H1 (cell line): ENCODE measurements at regions not wholly inside any gene's neighbourhood (a gene's known extent, or its start where the extent isn't known, plus 50 kb on each side); places are given as distances from the start of the nearest gene placed in this dataset.

Experiments
- CTCF ChIA-PET: fragments of 300-600 bp; sonication (Branson Sonifier 250); formaldehyde crosslinking; loops from one replicate; lab custom pipeline; 2021; ENCODE audit not compliant: partially characterized antibody; lab: Charles Lee
- POLR2A ChIA-PET: fragments of 300-600 bp; sonication (Branson Sonifier 250); formaldehyde crosslinking; loops from one replicate; lab custom pipeline; 2021; ENCODE audit warnings: inconsistent platforms; ENCODE audit not compliant: partially characterized antibody; lab: Charles Lee
- DNase-seq, 2 experiments: peaks; one replicate each; pipeline versions ENCODE4 v3.0.0 to v3.0.0-alpha.2; 2010 to 2022; ENCODE audit warnings: low spot score in 2 of 2, low read depth in 1 of 2, mixed read lengths in 1 of 2
- FAIRE-seq: peaks from 2 replicates; lab custom pipeline; 2011; peaks lifted over from hg19 to GRCh38; lab: Jason Lieb, UNC
- H2AFZ ChIP-seq: 2 replicates; pipeline ENCODE4 v1.8.1; 2012; ENCODE audit warnings: low read length, inconsistent platforms
- H2AK5ac ChIP-seq: 2 replicates; pipeline ENCODE4 v1.6.1; 2013; ENCODE audit warnings: low read depth, low read length
- H2BK120ac ChIP-seq: replicated peaks from 2 replicates; pipeline ENCODE3; 2013; ENCODE audit warnings: low read depth, low read length, inconsistent platforms
- H2BK12ac ChIP-seq: 2 replicates; pipeline ENCODE4 v1.6.1; 2013; ENCODE audit warnings: low read depth, low read length
- H2BK15ac ChIP-seq: 2 replicates; pipeline ENCODE4 v1.6.1; 2013; ENCODE audit warnings: low read length
- H2BK20ac ChIP-seq: 2 replicates; pipeline ENCODE4 v1.6.1; 2013; ENCODE audit warnings: low read length
- H2BK5ac ChIP-seq: 2 replicates; pipeline ENCODE4 v1.6.1; 2013; ENCODE audit warnings: low read depth, low read length
- H3K14ac ChIP-seq: 2 replicates; pipeline ENCODE4 v1.6.1; 2013; ENCODE audit warnings: inconsistent platforms; ENCODE audit not compliant: insufficient read length
- H3K18ac ChIP-seq: 2 replicates; pipeline ENCODE4 v1.6.1; 2013; ENCODE audit warnings: low read length; ENCODE audit errors: extremely low read depth
- H3K23ac ChIP-seq: 2 replicates; pipeline ENCODE4 v1.6.1; 2013; ENCODE audit warnings: inconsistent platforms; ENCODE audit not compliant: insufficient read length
- H3K23me2 ChIP-seq: 2 replicates; pipeline ENCODE4 v1.6.1; 2013; ENCODE audit warnings: low read depth, low read length
- H3K27ac ChIP-seq: 2 replicates; pipeline ENCODE4 v1.6.1; 2011; ENCODE audit warnings: low read depth, low read length, inconsistent platforms
- H3K27me3 ChIP-seq, 4 experiments: replicated peaks in 1 of 4; 1 replicate in 1 of 4; 2 replicates in 3 of 4; pipeline versions ENCODE4 v1.6.1 to v1.8.1; 2011 to 2013; ENCODE audit warnings: low read length in 3 of 4, mild to moderate bottlenecking in 3 of 4, inconsistent platforms in 2 of 4, mixed read lengths in 2 of 4, moderate library complexity in 1 of 4; ENCODE audit not compliant: control insufficient read depth in 3 of 4, insufficient read depth in 3 of 4; ENCODE audit errors: extremely low read depth in 1 of 4
- H3K36me3 ChIP-seq, 4 experiments: 2 replicates each; pipeline versions ENCODE4 v1.6.1 to v1.8.1; 2011 to 2013; ENCODE audit warnings: mild to moderate bottlenecking in 4 of 4, low read length in 3 of 4, moderate library complexity in 2 of 4, control low read depth in 1 of 4, inconsistent platforms in 1 of 4; ENCODE audit not compliant: insufficient read depth in 4 of 4, control insufficient read depth in 2 of 4
- H3K4ac ChIP-seq: replicated peaks from 2 replicates; pipeline ENCODE3; 2013; ENCODE audit warnings: low read length, low read depth, mixed read lengths, inconsistent platforms; ENCODE audit not compliant: insufficient read length
- H3K4me1 ChIP-seq, 4 experiments: replicated peaks in 1 of 4; 1 replicate in 1 of 4; 2 replicates in 3 of 4; pipeline versions ENCODE4 v1.6.1 to v1.8.1; 2011 to 2013; ENCODE audit warnings: low read length in 3 of 4, inconsistent platforms in 2 of 4, mixed read lengths in 1 of 4; ENCODE audit not compliant: insufficient read depth in 4 of 4, control insufficient read depth in 3 of 4
- H3K4me2 ChIP-seq, 2 experiments: 2 replicates each; pipeline versions ENCODE4 v1.6.1 to v1.8.1; 2011 to 2013; ENCODE audit warnings: low read depth in 2 of 2, low read length in 2 of 2, control low read depth in 1 of 2, inconsistent platforms in 1 of 2, mild to moderate bottlenecking in 1 of 2; ENCODE audit not compliant: insufficient read depth in 1 of 2
- H3K4me3 ChIP-seq, 4 experiments: fragments of 200-600, 300-600 bp in 1 of 4; sonication (generic), shearing (Covaris generic), sonication (Bioruptor Twin) in 1 of 4; 2 replicates each; pipeline versions ENCODE4 v1.5.1 to v1.8.1; 2011 to 2016; ENCODE audit warnings: low read length in 4 of 4, low read depth in 3 of 4, control low read depth in 2 of 4, inconsistent platforms in 2 of 4, mild to moderate bottlenecking in 2 of 4, mixed read lengths in 1 of 4, moderate library complexity in 1 of 4; ENCODE audit not compliant: insufficient read depth in 2 of 4; ENCODE audit errors: extremely low read depth in 1 of 4
- H3K56ac ChIP-seq: replicated peaks from 2 replicates; pipeline ENCODE3; 2013; ENCODE audit warnings: low read depth, mild to moderate bottlenecking, mixed read lengths, low read length, inconsistent platforms; ENCODE audit not compliant: insufficient read length
- H3K79me1 ChIP-seq: 2 replicates; pipeline ENCODE4 v1.6.1; 2013; ENCODE audit warnings: low read depth, low read length, control low read depth
- H3K79me2 ChIP-seq, 2 experiments: 2 replicates each; pipeline versions ENCODE4 v1.6.1 to v1.8.1; 2012 to 2013; ENCODE audit warnings: low read length in 2 of 2, mild to moderate bottlenecking in 2 of 2, inconsistent platforms in 1 of 2; ENCODE audit not compliant: insufficient read depth in 2 of 2, control insufficient read depth in 1 of 2
- H3K9ac ChIP-seq, 4 experiments: replicated peaks in 1 of 4; 1 replicate in 1 of 4; 2 replicates in 3 of 4; pipeline versions ENCODE4 v1.6.1 to v1.8.1; 2011 to 2013; ENCODE audit warnings: low read depth in 3 of 4, low read length in 3 of 4, control low read depth in 2 of 4, mild to moderate bottlenecking in 2 of 4, moderate library complexity in 2 of 4, inconsistent platforms in 1 of 4; ENCODE audit errors: extremely low read depth in 1 of 4
- H3K9me3 ChIP-seq, 2 experiments: 2 replicates each; pipeline versions ENCODE4 v1.6.1 to v1.8.1; 2012 to 2013; ENCODE audit warnings: mild to moderate bottlenecking in 2 of 2, moderate library complexity in 2 of 2, control low read depth in 1 of 2, inconsistent platforms in 1 of 2, low read depth in 1 of 2, low read length in 1 of 2, mixed read lengths in 1 of 2; ENCODE audit not compliant: insufficient read depth in 2 of 2
- H4K20me1 ChIP-seq, 2 experiments: replicated peaks in 1 of 2; 2 replicates each; pipeline versions ENCODE3 to v1.8.1; 2011 to 2013; ENCODE audit warnings: inconsistent platforms in 2 of 2, low read length in 2 of 2, mild to moderate bottlenecking in 1 of 2; ENCODE audit not compliant: insufficient read depth in 2 of 2, control insufficient read depth in 1 of 2
- H4K5ac ChIP-seq: 2 replicates; pipeline ENCODE4 v1.6.1; 2013; ENCODE audit warnings: low read length, low read depth, mixed read lengths, inconsistent platforms; ENCODE audit not compliant: insufficient read length
- H4K8ac ChIP-seq: 2 replicates; pipeline ENCODE4 v1.8.0; 2013; ENCODE audit warnings: mild to moderate bottlenecking, moderate library complexity, low read length, inconsistent platforms; ENCODE audit not compliant: insufficient read depth; ENCODE audit errors: extremely low read depth
- H4K91ac ChIP-seq: replicated peaks from 2 replicates; pipeline ENCODE3; 2013; ENCODE audit warnings: low read length, mixed read lengths, inconsistent platforms; ENCODE audit not compliant: insufficient read length
- CBX8 ChIP-seq: fragments of 300-800, 300-1000 bp; sonication (generic); IDR thresholded peaks from 2 replicates; pipeline ENCODE4 v1.7.1; 2016; ENCODE audit warnings: low read depth, low read length, borderline replicate concordance
- CEBPB ChIP-seq: IDR thresholded peaks from 2 replicates; pipeline ENCODE4 v1.6.1; 2012; ENCODE audit warnings: low read depth, low read length
- CHD1 ChIP-seq: IDR thresholded peaks from 2 replicates; pipeline ENCODE4 v1.6.1; 2012; ENCODE audit warnings: low read depth, low read length, improper control_type of control experiment
- CREB1 ChIP-seq: IDR thresholded peaks from 2 replicates; pipeline ENCODE4 v1.6.1; 2012; ENCODE audit warnings: inconsistent platforms
- CTCF ChIP-seq, 3 experiments: IDR thresholded peaks; 1 replicate in 2 of 3; 2 replicates in 1 of 3; pipeline versions ENCODE4 v1.5.1 to v1.6.1; 2011; ENCODE audit warnings: low read length in 3 of 3, mild to moderate bottlenecking in 3 of 3, inconsistent platforms in 2 of 3, low read depth in 1 of 3, moderate library complexity in 1 of 3; ENCODE audit not compliant: insufficient read depth in 1 of 3; ENCODE audit errors: control extremely low read depth in 1 of 3
- E2F6 ChIP-seq: IDR thresholded peaks from 2 replicates; pipeline ENCODE4 v1.6.1; 2012; ENCODE audit warnings: inconsistent platforms
- FOSL1 ChIP-seq: IDR thresholded peaks from 2 replicates; pipeline ENCODE4 v1.6.1; 2011; ENCODE audit warnings: mild to moderate bottlenecking, low read depth, low read length, moderate library complexity; ENCODE audit not compliant: insufficient read depth
- KDM1A ChIP-seq: fragments of 200-600, 300-600 bp; sonication (generic); IDR thresholded peaks from 2 replicates; pipeline ENCODE4 v1.7.1; 2016; ENCODE audit warnings: mild to moderate bottlenecking, low read length, borderline replicate concordance
- POLR2AphosphoS5 ChIP-seq: IDR thresholded peaks from 2 replicates; pipeline ENCODE4 v1.6.1; 2011; ENCODE audit warnings: low read depth, low read length
- SIRT6 ChIP-seq: IDR thresholded peaks from one replicate; pipeline ENCODE4 v1.7.1; 2012; ENCODE audit warnings: low read length, inconsistent platforms
- SIX5 ChIP-seq: IDR thresholded peaks from 2 replicates; pipeline ENCODE4 v1.6.1; 2011; ENCODE audit warnings: mild to moderate bottlenecking, low read depth, low read length
- ZNF274 ChIP-seq: IDR thresholded peaks from 2 replicates; pipeline ENCODE4 v1.7.0; 2012; ENCODE audit warnings: low read length, borderline replicate concordance; ENCODE audit errors: extremely low read depth
- WGBS, 2 experiments: shearing (Covaris generic) in 1 of 2; methylation state at CpG; one replicate each; pipeline versions ENCODE4 v1.1.6 to v1.1.7; 2013 to 2015; ENCODE audit warnings: low lambda C conversion rate in 2 of 2, mixed read lengths in 2 of 2, inconsistent platforms in 1 of 2, low coverage in 1 of 2, missing lambda C conversion rate in 1 of 2; ENCODE audit not compliant: insufficient replicate concordance in 2 of 2, insufficient coverage in 1 of 2, insufficient read length in 1 of 2; ENCODE audit errors: extremely low coverage in 1 of 2, missing lambda C conversion rate in 1 of 2; 5-methylcytosine and 5-hydroxymethylcytosine counted together

- Histone ChIP-seq H3K9ac (no peak overlapping the region), H2BK5ac (no peak overlapping the region), H4K5ac (no peak overlapping the region), H3K27ac (no peak overlapping the region), H2BK120ac (no peak overlapping the region), H3K79me1 (no peaks in the 10 kb centered on the region), H4K8ac (no peak overlapping the region), H3K4me3 (no peak overlapping the region), H3K9me3 (no peaks in the 10 kb centered on the region), H3K56ac (no peak overlapping the region), H3K4me1 (no peaks in the 10 kb centered on the region), H2AK5ac (no peak overlapping the region), H3K36me3 (no peaks in the 10 kb centered on the region), H2AFZ (no peak overlapping the region), H3K4me2 (no peak overlapping the region), H3K18ac (no peak overlapping the region), H3K79me2 (no peaks in the 10 kb centered on the region), H4K20me1 (no peaks in the 10 kb centered on the region), H3K4ac (no peak overlapping the region), H3K23ac (no peak overlapping the region), H4K91ac (no peak overlapping the region), H2BK15ac (no peak overlapping the region), H3K27me3 (no peaks in the 10 kb centered on the region), H2BK12ac (no peak overlapping the region), H3K23me2 (no peaks in the 10 kb centered on the region), H3K14ac (no peak overlapping the region), H2BK20ac (no peak overlapping the region)
- WGBS, 2 experiments: 97% methylated on average over 3 of the region's 3 CpGs; no CpG with 5 or more reads in 1 of the 2 experiments
- POLR2A ChIA-PET: no interaction called here
- DNase-seq: no peak
- FAIRE-seq: no peak
- CTCF ChIA-PET: no interaction called here
- TF ChIP-seq CBX8 (no peak), SIRT6 (no peak), CHD1 (no peak), CREB1 (no peak), CTCF (IDR thresholded peaks at IDR 0.05; ENCODE audit: control extremely low read depth in 1 of 3, insufficient read depth in 1 of 3, low read depth in 1 of 3, low read length in 3 of 3) (no peak), CEBPB (no peak), E2F6 (no peak), SIX5 (no peak), KDM1A (no peak), FOSL1 (no peak), ZNF274 (no peak), POLR2AphosphoS5 (no peak)
Observed at GRCh38 chr6:76982476-76983199, 480.7 kb downstream of the HTR1B start.
